Suprapubic skin (tissue), 3 donors: ENCODE measurements at regions not wholly inside any gene's neighbourhood (a gene's known extent, or its start where the extent isn't known, plus 50 kb on each side); places are given as distances from the start of the nearest gene placed in this dataset.

Experiments used
- CTCF ChIP-seq, 2 donors: fragments of 200-600 bp in 1 of 2; fragments of 450-650 bp in 1 of 2; sonication (generic) in 1 of 2; IDR thresholded peaks; one replicate each; pipeline ENCODE4 v1.5.1; 2016 to 2019; ENCODE audit warnings: antibody characterized with exemption in 2 of 2, mild to moderate bottlenecking in 1 of 2, moderate library complexity in 1 of 2
- POLR2A ChIP-seq, 2 donors: fragments of 450-650 bp; IDR thresholded peaks; one replicate each; pipeline ENCODE4 v1.6.1; 2017; ENCODE audit warnings: antibody characterized with exemption in 2 of 2, mild to moderate bottlenecking in 2 of 2, moderate library complexity in 2 of 2

DNA sequence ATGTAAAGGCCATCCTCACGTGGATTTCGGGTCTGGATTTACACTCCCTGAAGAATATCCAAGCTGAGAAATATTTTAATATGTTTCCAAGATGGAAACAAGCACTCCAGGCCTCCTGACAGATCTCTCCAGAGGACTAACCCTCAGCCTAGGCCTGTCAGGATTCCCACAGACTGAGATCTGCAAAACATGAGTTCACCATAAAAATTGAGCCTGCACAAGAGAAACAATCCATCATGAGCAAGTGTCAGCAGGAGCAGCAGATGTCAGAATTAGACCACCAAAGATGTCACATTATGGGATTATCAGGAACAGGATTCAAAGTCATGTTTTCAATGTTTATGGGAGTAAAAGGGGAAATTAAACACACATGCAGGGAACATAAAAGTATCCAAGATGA is 191.3 kb downstream of the TFCP2L1 start:
- TF ChIP-seq POLR2A (IDR thresholded peaks at IDR 0.05) (no peak), CTCF (IDR thresholded peaks at IDR 0.05) (no peak)
